ENCODE measurements at regions not wholly inside any gene's neighbourhood (a gene's known extent, or its start where the extent isn't known, plus 50 kb on each side); places are given as distances from the start of the nearest gene placed in this dataset.

DNA sequence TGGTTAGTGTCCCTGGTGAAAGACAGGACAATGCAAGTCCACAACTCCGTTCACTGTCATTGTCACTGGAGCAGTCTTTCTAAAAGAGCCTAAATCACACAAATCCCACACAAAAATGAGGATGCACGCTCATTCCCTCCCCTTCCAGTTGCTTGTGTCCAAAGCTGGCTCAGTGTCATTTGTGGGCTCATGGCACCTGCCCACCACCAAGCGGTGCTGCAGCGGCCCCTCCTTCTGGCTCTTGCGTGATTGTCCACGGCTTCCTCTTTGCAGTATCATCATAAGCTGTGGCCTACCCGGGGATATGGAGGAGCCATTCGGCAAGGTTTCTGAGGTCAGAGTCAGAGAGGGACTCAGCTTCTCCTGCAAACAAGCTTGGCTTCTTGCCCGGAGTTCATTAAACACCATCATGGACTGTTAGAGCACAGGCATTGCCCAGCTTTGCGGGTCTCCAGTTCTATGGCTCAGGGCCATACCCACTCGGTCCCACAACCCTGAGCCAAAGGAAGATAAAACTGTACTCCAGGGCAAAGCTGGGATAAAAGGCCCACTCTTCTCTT, 179.4 kb upstream of the AGAP1 start:
- intact Hi-C loops (cut with DNase I), result no loop called here
- Histone ChIP-seq H3K9me3 (no peaks in the 10 kb centered on the region), H3K4me3 (no peak overlapping the region), H3K36me3 (no peaks in the 10 kb centered on the region), H3K27me3 (no peaks in the 10 kb centered on the region), H3K27ac (no peak overlapping the region), H3K4me1 (no peaks in the 10 kb centered on the region)
- DNase-seq, result no peak
- no peak for TF ChIP-seq POLR2A (IDR thresholded peaks at IDR 0.05)
- 53% methylated on average over 6 of the region's 11 CpGs for WGBS (ENCODE audit: insufficient coverage, low coverage, low lambda C conversion rate, missing lambda C conversion rate)
- ATAC-seq, result no peak

DNA sequence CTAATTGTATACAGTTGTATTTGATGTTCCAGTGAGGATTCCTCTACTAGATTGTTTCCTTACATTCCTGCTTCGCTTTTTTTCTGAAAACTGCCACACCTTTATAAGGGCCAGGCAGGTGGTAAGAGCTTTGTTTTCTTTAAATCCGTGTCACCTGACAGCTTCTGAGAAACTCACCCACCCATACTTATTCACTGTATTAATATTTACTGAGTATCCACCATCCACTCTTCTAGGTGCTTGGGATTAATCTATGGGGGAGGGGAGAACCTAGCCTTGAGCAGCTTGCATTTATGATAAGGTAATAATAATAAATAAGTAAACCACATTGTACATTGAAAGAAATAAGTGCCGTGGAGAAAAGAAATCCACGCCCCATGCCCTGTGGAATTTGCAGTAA, 174.7 kb upstream of the AGAP1 start:
- 48% methylated on average over 4 of the region's 4 CpGs for WGBS (ENCODE audit: insufficient coverage, low coverage, low lambda C conversion rate, missing lambda C conversion rate)
- no peaks in the 10 kb centered on the region for H3K4me1 ChIP-seq
- intact Hi-C loops (cut with DNase I), result no loop called here
- no peaks in the 10 kb centered on the region for H3K36me3 ChIP-seq
- no peaks in the 10 kb centered on the region for H3K9me3 ChIP-seq
- TF ChIP-seq, protein P1, sequence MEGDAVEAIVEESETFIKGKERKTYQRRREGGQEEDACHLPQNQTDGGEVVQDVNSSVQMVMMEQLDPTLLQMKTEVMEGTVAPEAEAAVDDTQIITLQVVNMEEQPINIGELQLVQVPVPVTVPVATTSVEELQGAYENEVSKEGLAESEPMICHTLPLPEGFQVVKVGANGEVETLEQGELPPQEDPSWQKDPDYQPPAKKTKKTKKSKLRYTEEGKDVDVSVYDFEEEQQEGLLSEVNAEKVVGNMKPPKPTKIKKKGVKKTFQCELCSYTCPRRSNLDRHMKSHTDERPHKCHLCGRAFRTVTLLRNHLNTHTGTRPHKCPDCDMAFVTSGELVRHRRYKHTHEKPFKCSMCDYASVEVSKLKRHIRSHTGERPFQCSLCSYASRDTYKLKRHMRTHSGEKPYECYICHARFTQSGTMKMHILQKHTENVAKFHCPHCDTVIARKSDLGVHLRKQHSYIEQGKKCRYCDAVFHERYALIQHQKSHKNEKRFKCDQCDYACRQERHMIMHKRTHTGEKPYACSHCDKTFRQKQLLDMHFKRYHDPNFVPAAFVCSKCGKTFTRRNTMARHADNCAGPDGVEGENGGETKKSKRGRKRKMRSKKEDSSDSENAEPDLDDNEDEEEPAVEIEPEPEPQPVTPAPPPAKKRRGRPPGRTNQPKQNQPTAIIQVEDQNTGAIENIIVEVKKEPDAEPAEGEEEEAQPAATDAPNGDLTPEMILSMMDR (IDR thresholded peaks at IDR 0.05), result no peak
- no peak for TF ChIP-seq POLR2A (IDR thresholded peaks at IDR 0.05)
- no peak overlapping the region for H3K27ac ChIP-seq
- ATAC-seq (no peak), DNase-seq (no peak)
- no peaks in the 10 kb centered on the region for H3K27me3 ChIP-seq
- H3K4me3 ChIP-seq, result no peak overlapping the region

DNA sequence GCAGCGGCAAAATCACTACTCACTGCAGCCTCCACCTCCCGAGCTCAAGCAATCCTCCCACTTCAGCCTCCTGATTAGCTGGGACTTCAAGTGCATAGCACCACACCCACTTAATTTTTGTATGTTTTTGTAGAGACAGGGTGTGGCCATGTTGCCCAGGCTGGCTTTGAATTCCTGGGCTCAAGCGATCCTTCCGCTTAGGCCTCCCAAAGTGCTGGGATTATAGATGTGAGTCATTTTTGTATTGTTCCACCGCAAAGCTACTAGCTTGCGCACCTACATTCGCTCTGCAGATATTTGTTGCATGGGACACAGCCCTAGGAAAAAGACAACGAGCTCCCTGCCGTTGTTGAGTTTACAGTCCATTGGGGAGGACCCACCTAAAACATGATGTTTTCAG, 173.5 kb upstream of the AGAP1 start:
- Histone ChIP-seq H3K27ac (no peak overlapping the region), H3K9me3 (no peaks in the 10 kb centered on the region), H3K27me3 (no peaks in the 10 kb centered on the region), H3K36me3 (no peaks in the 10 kb centered on the region), H3K4me3 (no peak overlapping the region), H3K4me1 (no peaks in the 10 kb centered on the region)
- intact Hi-C loops (cut with DNase I), result no loop called here
- ATAC-seq (no peak), DNase-seq (no peak)
- WGBS (ENCODE audit: insufficient coverage, low coverage, low lambda C conversion rate, missing lambda C conversion rate), result 82% methylated on average over 5 of the region's 9 CpGs
- TF ChIP-seq, protein P1 (IDR thresholded peaks at IDR 0.05), result no peak
- TF ChIP-seq POLR2A (IDR thresholded peaks at IDR 0.05), result no peak

DNA sequence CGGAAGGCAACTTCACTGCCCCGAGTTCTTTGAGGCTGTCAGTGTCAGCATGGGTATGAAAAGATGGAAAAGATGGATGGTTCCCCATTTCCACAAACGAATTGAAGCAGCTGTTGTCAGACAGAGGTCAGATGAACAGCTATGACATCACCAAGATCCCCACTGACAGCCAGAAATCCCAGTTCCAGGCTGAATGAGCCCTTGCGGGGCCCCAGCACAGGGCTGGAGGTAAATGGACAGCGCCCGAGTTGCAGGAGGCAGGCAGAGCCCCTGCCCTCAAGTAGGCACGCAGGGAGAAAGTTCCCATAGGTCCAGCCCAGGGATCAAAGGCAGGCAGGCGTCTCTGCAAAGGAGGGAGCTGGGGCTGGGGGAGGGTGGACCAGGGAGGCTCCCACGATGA, 169.5 kb upstream of the AGAP1 start:
- ATAC-seq (no peak), DNase-seq (no peak)
- Histone ChIP-seq H3K27me3 (no peaks in the 10 kb centered on the region), H3K4me1 (no peaks in the 10 kb centered on the region), H3K4me3 (no peak overlapping the region), H3K27ac (no peak overlapping the region), H3K36me3 (no peaks in the 10 kb centered on the region), H3K9me3 (no peaks in the 10 kb centered on the region)
- intact Hi-C loops (cut with DNase I), result no loop called here
- WGBS (ENCODE audit: insufficient coverage, low coverage, low lambda C conversion rate, missing lambda C conversion rate), result 16% methylated on average over 8 of the region's 9 CpGs
- TF ChIP-seq, protein P1 (IDR thresholded peaks at IDR 0.05), result no peak
- no peak for TF ChIP-seq POLR2A (IDR thresholded peaks at IDR 0.05)

DNA sequence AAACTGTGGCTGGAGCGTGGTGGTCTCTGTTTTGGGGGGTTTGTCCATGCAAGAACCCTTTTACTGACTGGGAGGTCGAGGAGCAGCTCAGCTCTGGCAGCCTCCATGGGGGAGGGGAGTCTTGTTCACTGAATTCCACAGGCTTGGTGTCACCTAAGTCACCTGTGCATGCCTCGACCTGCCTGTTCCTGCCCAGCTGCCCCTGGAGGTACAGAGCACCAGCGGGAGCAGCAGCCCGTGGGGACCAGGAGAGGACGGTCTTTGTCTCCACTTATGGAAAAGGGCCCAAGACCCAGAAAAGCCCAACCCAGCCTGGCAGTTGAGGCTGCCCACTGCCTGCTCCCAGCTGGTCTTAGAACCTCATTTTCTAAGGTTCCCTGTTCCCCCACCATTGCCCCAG, 168.7 kb upstream of the AGAP1 start:
- no peak overlapping the region for H3K4me3 ChIP-seq
- no peak for DNase-seq
- WGBS (ENCODE audit: insufficient coverage, low coverage, low lambda C conversion rate, missing lambda C conversion rate), result 0% methylated on average over 1 of the region's 6 CpGs
- H3K9me3 ChIP-seq, result no peaks in the 10 kb centered on the region
- H3K27me3 ChIP-seq, result no peaks in the 10 kb centered on the region
- H3K27ac ChIP-seq, result no peak overlapping the region
- no peaks in the 10 kb centered on the region for H3K4me1 ChIP-seq
- intact Hi-C loops (cut with DNase I), result no loop called here
- no peaks in the 10 kb centered on the region for H3K36me3 ChIP-seq
- peak in 1 of 4 donors; percentile 21 for ATAC-seq
- TF ChIP-seq POLR2A (IDR thresholded peaks at IDR 0.05), result no peak
- TF ChIP-seq, protein P1 (IDR thresholded peaks at IDR 0.05), result no peak
